Ovary (tissue), 3 donors: ENCODE measurements at regions not wholly inside any gene's neighbourhood (a gene's known extent, or its start where the extent isn't known, plus 50 kb on each side); places are given as distances from the start of the nearest gene placed in this dataset.

Source experiments
- CTCF ChIP-seq, 3 donors: fragments of 450-650 bp in 2 of 3; fragments of 200-600 bp in 1 of 3; IDR thresholded peaks; one replicate each; pipeline versions ENCODE4 v1.5.1 to v1.8.0; 2016 to 2022; ENCODE audit warnings: antibody characterized with exemption in 3 of 3, mild to moderate bottlenecking in 1 of 3
- EP300 ChIP-seq: sonication (generic); formaldehyde crosslinking; IDR thresholded peaks from one replicate; pipeline ENCODE4 v1.6.1; 2017; ENCODE audit warnings: antibody characterized with exemption
- POLR2A ChIP-seq: fragments of 450-650 bp; IDR thresholded peaks from one replicate; pipeline ENCODE4 v1.6.1; 2017; ENCODE audit warnings: antibody characterized with exemption, mild to moderate bottlenecking, moderate library complexity
- donor health status: DM: no; HTN: no; CAD: no.

GRCh38 chr9:120263836-120264235 is 316.1 kb downstream of the CDK5RAP2 start:
- no peak for TF ChIP-seq CTCF (IDR thresholded peaks at IDR 0.05)
- no peak for TF ChIP-seq POLR2A
- no peak for TF ChIP-seq EP300
